Osteoblast (primary cell): ENCODE measurements at regions not wholly inside any gene's neighbourhood (a gene's known extent, or its start where the extent isn't known, plus 50 kb on each side); places are given as distances from the start of the nearest gene placed in this dataset.

Experiments
- DNase-seq: peaks from one replicate; pipeline ENCODE4 v3.0.0; 2011; ENCODE audit warnings: low spot score, mixed read lengths; ENCODE audit not compliant: insufficient read length; ENCODE audit errors: missing footprints
- H2AFZ ChIP-seq: 2 replicates; pipeline ENCODE4 v1.6.0; 2011; ENCODE audit warnings: mild to moderate bottlenecking, low read length
- H3K27ac ChIP-seq: 2 replicates; pipeline ENCODE4 v1.5.1; 2011; ENCODE audit warnings: mild to moderate bottlenecking, low read depth, low read length, moderate library complexity
- H3K27me3 ChIP-seq: 2 replicates; pipeline ENCODE4 v1.6.0; 2012; ENCODE audit warnings: mild to moderate bottlenecking, control low read depth, inconsistent platforms, low read length, moderate library complexity; ENCODE audit not compliant: insufficient read depth
- H3K36me3 ChIP-seq: 2 replicates; pipeline ENCODE4 v1.5.1; 2011; ENCODE audit warnings: mild to moderate bottlenecking, low read length, control low read depth, moderate library complexity; ENCODE audit not compliant: insufficient read depth
- H3K4me1 ChIP-seq: 2 replicates; pipeline ENCODE4 v1.5.1; 2011; ENCODE audit warnings: mild to moderate bottlenecking, low read length, control low read depth, moderate library complexity; ENCODE audit not compliant: insufficient read depth
- H3K4me2 ChIP-seq: 2 replicates; pipeline ENCODE4 v1.6.0; 2011; ENCODE audit warnings: mild to moderate bottlenecking, low read length; ENCODE audit not compliant: insufficient read depth
- H3K4me3 ChIP-seq: fragments of 200-600 bp; sonication (generic); 3 replicates; pipeline ENCODE4 v1.5.1; 2012; ENCODE audit warnings: mild to moderate bottlenecking, low read length, inconsistent platforms; ENCODE audit not compliant: insufficient read depth
- H3K79me2 ChIP-seq: 2 replicates; pipeline ENCODE4 v1.6.0; 2012; ENCODE audit warnings: mild to moderate bottlenecking, low read length, control low read depth, inconsistent platforms; ENCODE audit not compliant: insufficient read depth
- H3K9me3 ChIP-seq: 2 replicates; pipeline ENCODE4 v1.5.1; 2011; ENCODE audit warnings: low read depth, low read length, control low read depth
- H4K20me1 ChIP-seq: 2 replicates; pipeline ENCODE4 v1.6.0; 2012; ENCODE audit warnings: mild to moderate bottlenecking, low read length, control low read depth; ENCODE audit not compliant: insufficient read depth
- CTCF ChIP-seq: IDR thresholded peaks from 2 replicates; pipeline ENCODE4 v1.5.1; 2011; ENCODE audit warnings: mild to moderate bottlenecking, low read depth, low read length, moderate library complexity; ENCODE audit errors: extremely low read depth

DNA sequence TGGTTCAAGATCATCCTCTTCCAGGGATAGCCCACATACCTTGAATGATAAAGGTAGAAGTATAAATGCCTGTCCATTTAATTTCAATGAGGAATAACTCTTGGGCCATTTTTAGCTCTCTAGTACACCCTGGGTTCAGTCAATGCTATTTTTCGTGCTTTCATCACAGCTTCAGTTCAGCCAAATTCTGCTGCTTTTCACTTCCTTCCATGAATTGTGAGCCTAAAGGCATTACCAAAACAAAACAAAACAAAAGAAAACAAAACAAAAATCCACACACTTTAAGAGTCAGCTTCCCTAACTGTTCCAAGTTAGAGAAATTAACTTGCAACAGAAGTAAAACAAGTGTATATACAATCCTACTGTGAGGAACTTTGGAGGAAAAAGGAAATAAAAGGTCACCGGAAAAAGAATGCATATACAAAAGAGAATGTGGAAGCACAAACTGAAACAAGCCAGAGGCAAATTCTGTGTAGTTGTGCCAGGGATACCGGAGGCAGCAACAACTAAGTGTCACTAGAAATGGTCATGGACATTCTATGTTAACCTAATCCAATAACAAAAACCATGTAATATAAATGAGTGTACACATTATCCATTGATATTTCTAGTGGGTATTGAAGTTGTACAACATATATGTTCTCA is 423.1 kb downstream of the KCTD8 start:
- Histone ChIP-seq H2AFZ (no peak overlapping the region), H3K27ac (no peak overlapping the region)

DNA sequence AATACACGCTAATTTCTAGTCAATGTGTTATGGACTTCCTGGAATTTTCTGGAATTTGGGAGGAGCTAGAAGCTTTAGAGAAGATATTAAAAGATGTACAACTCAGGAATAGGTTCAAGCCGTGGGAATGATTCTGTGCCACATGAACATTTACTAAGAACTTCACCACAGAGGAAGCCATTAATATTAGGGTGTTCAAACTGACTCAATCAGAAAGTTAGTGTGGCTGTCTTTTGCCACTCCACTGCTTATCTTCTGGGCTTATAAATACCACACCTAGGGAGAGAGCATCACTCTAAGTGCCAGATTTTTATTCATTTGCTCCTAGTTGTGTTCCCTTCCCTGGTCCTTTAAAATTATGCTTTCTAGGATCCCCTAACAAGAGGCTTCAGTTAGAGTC is 409.8 kb downstream of the KCTD8 start:
- H2AFZ ChIP-seq: no peak overlapping the region
- H3K4me3 ChIP-seq: no peak overlapping the region
- no peaks in the 10 kb centered on the region for H3K27me3 ChIP-seq
- TF ChIP-seq CTCF: no peak
- no peaks in the 10 kb centered on the region for H3K4me1 ChIP-seq
- H3K4me2 ChIP-seq: no peak overlapping the region
- no peak for DNase-seq
- peaks cover 6% of the 10 kb centered on the region for H3K9me3 ChIP-seq
- H3K36me3 ChIP-seq: no peaks in the 10 kb centered on the region
- H4K20me1 ChIP-seq: no peaks in the 10 kb centered on the region
- no peak overlapping the region for H3K27ac ChIP-seq
- H3K79me2 ChIP-seq: no peaks in the 10 kb centered on the region

More for the DNA sequence above, 423.1 kb downstream of the KCTD8 start:
- Histone ChIP-seq H3K36me3 (no peaks in the 10 kb centered on the region), H3K79me2 (no peaks in the 10 kb centered on the region), H3K4me1 (no peaks in the 10 kb centered on the region), H4K20me1 (no peaks in the 10 kb centered on the region), H3K9me3 (no peaks in the 10 kb centered on the region), H3K4me3 (no peak overlapping the region), H3K4me2 (no peak overlapping the region), H3K27me3 (no peaks in the 10 kb centered on the region)
- TF ChIP-seq CTCF: no peak
- DNase-seq: no peak

GRCh38 chr4:44046491-44046890 is 402.1 kb downstream of the KCTD8 start:
- H3K4me3 ChIP-seq: no peak overlapping the region
- DNase-seq: no peak
- H3K4me2 ChIP-seq: no peak overlapping the region
- no peaks in the 10 kb centered on the region for H3K27me3 ChIP-seq
- TF ChIP-seq CTCF: no peak
- no peaks in the 10 kb centered on the region for H3K36me3 ChIP-seq
- no peak overlapping the region for H2AFZ ChIP-seq
- no peak overlapping the region for H3K27ac ChIP-seq
- H3K4me1 ChIP-seq: no peaks in the 10 kb centered on the region
- H4K20me1 ChIP-seq: no peaks in the 10 kb centered on the region
- no peaks in the 10 kb centered on the region for H3K79me2 ChIP-seq
- no peaks in the 10 kb centered on the region for H3K9me3 ChIP-seq

- TF ChIP-seq CTCF: no peak
- DNase-seq: no peak
- H3K27ac ChIP-seq: no peak overlapping the region
- H3K9me3 ChIP-seq: no peaks in the 10 kb centered on the region
- no peak overlapping the region for H2AFZ ChIP-seq
- H3K36me3 ChIP-seq: no peaks in the 10 kb centered on the region
- H3K4me1 ChIP-seq: no peaks in the 10 kb centered on the region
- H3K4me2 ChIP-seq: no peak overlapping the region
- H3K27me3 ChIP-seq: no peaks in the 10 kb centered on the region
- no peaks in the 10 kb centered on the region for H4K20me1 ChIP-seq
- H3K79me2 ChIP-seq: no peaks in the 10 kb centered on the region
- no peak overlapping the region for H3K4me3 ChIP-seq
Observed at GRCh38 chr4:44056721-44057151, 391.9 kb downstream of the KCTD8 start.
